ENCODE measurements at regions not wholly inside any gene's neighbourhood (a gene's known extent, or its start where the extent isn't known, plus 50 kb on each side); places are given as distances from the start of the nearest gene placed in this dataset.
"Not testable (repeated sequence)": the region's sequence is repeated elsewhere in the genome, so short reads cannot be mapped to it uniquely, and the experiment has no call there.

DNA sequence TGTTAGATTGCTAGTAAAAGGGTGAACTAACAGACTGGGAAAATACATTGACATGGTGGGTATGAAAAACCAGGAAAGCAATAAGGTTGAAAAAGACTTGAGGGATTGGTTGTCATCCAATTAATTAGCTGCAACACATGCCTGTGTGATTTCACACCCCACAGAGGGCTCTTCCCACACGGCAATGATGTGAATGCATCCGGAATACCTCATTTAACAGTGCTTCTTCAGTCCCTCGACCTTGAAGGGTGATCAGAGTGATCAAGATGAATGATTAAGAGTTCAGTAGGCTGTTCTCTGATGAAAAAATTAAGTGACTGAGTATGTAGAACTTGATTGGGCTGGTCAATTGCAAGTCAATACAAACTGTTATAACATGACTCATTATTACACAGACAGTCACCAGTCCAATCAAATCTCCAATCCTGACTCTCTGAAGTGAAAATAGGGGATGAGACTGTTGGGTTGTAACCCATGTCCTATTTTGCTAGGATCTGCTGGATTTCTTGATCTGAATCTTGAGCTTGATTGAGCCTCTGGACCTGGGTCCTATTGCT, 924.9 kb upstream of the FAM98A start:
- no peak for DNase-seq

DNA sequence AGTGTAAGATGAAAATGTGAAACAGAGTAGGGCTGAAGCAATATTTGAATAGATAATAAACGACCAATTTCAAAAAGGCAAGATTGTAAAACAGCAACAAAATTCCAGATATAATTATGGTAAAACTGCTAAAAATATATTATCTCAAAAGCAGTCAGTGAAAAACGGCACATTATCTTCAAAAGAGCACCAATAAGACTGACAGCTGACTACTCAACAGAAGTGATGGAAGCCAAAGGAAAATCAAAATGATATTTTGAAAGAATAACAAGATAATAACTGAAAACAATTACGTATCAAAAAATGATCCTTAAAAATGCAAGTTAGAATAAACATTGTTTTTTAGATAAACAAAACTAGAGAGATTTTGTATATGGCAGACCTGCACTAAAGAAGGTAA, 920.6 kb upstream of the FAM98A start:
- DNase-seq: no peak

DNA sequence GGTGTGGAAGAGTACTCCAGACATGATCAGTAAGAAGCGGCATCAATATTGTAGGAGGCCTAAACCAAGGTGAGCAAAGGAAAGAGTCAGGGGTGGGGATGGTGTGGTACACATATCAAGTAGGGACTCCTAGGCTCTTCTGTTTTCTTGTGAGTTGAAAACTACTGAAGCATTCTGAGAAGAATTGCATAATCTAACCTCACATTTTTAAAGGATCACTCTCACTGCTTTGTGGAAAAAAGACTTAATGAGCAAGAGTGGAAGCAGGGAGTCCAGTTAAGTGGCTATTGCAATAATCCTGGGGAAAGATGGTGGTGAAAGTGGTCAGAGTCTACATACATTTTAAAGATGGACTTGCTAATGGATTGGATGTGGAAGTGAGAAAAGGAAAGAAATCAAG, 899.5 kb upstream of the FAM98A start:
- no peak for DNase-seq

DNA sequence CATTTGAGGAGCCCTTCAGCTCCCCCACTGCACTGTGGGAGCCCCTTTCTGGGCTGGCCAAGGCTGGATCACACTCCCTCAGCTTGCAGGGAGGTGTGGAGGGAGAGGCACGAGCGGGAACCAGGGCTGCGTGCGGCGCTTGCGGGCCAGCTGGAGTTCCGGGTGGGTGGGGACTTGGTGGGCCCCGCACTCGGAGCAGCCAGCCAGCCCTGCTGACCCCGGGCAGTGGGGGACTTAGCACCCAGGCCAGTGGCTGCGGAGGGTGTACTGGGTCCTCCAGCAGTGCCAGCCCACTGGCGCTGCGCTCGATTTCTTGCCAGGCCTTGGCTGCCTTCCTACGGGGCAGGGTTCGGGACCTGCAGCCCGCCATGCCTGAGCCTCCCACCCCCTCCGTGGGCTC, 895.1 kb upstream of the FAM98A start:
- not testable (repeated sequence) for DNase-seq

DNA sequence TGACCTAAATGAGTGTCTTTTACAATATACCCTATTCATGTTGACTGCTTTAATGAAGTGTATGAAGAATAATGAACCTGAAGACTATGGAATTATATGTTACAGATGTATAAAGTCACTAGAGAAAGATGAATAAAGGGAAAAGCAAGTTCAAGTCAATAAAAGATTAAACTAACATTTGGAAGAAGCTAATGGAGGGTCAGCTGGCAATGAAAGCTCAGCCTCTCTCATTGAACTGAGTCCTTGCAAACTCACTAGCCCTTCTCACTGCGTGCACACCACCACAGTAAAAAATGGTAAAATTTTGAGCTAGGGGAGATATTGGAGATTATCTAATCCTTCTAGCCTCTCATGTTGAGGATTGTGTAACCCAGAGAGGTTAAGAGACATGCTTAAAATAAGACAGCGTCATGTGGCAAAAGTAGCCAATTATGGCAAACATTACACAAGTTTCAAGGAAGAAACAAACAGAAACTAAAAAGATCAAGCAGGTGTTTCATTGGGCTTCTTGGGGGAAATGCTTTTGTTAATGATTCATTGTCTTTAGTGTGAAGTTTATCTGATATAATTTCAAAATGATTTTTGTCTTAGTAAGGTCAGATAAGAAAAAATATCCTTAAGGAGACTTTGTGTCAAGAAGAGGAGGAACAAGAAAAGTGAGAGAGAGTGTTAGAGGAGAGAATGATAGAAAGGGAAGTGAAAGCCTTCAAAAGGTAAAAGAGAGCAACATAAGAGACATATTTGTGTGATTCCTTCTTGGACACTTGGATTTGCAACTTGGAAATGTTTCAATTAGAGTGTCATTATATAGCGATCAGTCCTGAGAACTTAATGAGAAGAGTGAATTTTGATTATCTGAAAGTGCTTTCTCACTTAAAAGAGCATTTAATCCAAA, 893.7 kb upstream of the FAM98A start:
- DNase-seq: no peak

DNA sequence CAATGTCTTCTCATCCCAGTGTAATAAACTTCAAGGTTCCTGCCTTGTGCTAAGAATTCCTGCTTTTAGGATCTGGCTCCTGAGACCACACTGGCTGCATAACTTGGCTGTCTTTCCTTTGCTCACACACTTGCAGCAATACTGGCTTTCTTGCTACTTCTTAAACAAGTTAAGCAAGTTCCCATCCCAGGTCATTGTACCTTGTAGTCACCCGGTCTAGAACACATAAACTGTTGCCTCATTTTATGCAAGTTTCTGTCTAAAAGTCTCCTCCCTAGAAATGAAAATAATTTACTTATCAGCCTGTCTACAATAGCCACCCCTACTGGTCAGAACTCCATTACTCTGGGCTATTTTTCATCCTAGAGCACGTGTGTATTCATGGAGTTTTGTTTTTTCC, 887.9 kb upstream of the FAM98A start:
- DNase-seq: no peak

DNA sequence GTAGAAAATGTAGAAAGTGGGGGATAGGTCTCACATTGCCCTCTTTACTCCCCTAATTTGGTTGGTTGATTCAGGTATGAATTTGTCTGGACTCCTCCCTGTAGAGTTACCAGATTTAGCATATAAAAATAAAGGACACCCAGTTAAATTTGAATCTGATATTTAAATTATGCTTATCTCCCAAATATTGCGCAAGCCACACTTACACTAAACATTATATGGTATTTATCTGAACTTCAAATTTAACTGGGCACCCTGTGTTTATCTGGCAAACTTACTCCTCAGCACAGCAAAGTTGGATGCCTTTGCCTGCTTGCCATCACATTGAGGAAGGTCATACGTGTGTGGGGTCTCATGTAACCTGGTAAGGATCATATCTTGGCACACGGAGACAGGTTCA, 882.4 kb upstream of the FAM98A start:
- no peak for DNase-seq

DNA sequence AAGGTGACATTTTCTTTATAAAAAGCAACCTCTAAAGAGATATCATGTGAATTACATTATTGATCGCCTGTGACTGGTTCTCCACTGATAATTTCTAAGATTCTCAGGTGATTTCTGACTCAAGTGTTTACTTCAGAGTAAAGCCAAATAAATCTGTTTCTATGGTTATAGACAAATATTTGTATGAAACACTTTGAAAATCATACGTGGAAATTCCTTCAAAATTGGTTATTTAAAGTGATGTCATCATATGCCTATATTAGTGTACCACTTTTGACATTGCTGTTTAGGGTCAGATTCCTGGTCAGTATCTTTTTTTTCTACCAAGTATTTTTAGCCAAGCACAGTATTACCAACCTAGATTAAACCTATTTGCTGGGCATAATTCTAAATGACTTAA, 881.3 kb upstream of the FAM98A start:
- DNase-seq: no peak

DNA sequence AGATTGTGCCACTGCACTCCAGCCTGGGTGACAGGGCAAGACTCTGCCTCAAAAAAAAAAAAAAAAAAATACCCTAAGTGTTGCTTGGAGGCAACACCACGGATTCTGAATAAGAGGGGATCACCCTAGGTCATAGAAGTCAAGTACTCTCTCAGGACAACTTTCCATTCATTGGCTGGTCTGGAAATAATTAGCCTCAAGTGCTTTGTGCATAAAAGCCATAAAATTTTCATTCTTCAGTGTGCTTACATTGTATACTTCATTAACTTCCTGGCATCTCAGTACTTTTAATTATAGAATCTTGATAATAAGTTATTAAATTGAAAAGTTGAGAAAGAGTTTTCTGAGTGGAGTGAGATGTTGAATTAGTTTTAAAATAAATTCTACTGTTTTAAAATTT, 876.1 kb upstream of the FAM98A start:
- DNase-seq: no peak

DNA sequence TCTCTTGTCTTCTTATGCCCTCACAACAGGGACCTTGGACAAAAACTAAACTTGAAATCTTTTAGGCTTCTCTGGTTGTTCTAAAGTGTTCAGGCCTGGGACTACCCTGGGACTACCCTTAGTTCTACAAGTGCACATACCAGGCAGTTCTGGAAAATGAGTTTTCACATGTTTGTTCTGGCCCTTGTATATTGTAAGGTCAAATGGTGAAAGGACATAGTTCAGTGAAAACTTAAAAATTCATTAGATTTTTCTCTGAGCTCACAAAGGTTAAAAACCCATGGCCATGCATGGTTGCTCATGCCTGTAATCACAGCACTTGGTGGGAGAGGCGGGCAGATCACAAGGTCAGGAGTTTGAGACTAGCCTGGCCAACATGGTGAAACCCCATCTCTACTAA, 875.5 kb upstream of the FAM98A start:
- no peak for DNase-seq

DNA sequence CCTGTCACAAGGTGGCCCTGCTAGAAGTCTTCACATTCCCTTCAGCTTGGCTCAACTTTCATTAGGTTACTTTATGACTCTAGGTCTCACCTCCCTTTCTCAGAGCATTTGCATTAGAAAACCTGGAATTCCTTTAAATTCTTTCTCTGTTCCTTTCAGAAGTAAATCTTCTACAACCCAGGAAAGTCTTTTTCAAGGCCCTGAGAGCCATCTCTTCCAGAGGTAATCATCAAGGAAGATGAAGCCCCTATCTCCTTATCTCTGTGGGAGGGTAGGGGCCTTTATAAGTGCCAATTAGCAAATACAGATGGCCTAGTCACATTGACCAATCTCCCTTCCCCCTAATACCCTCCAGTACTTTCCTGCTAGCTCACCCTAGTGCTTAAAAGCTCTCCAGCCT, 848.0 kb upstream of the FAM98A start:
- DNase-seq: no peak

DNA sequence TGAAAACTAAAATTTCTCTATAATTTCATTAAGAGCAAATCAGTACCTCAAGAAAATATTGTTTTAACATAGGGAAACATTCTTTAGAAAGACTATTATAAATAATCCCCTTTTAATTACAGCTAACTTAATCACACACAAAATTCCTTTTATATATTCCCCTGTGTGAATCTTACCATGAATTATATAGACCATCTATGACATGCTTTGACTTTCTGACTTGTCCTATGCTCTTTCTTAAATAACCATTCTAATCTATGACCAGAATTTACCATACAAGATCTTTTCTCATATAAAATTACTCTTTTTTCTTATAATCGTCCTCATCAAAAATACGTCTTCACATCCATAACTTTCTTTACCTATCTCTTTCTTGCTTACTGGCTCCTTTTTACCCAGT, 824.2 kb upstream of the FAM98A start:
- DNase-seq: no peak

DNA sequence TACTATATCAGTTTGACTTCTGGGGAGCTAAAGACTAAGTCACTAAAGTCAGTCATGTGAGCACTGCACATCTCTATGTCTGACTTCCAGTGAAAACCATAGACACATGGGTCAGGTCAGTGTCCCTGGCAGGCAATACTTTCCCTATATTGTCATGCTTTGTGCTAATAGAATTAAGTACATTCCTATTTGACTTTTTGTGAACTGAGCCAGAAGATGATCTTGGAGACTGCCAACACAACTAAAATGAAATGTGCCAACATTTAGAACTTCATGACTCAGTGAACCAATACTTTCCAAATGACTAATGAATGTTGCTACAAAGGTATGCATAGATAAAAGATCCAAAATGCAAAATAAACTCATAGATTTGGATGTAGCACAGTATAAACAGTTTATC, 820.8 kb upstream of the FAM98A start:
- DNase-seq: no peak

DNA sequence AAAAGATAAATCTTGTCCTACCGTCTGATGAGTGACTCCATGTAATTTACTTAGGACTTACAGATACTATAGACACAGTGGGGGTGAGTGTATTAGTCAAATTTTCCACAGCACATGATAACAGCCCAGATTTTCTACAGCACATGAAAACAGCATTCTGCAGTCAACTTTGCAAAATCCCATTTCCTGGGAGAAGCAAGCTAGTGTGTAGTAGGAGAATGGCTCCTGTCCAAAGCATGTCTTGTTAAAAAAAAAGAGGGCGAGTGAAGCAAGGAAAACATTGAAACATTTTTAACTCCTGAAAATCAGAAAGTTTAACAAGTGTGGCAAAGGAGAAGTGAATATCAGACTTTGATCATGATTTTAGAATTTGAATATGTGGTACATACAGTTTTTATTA, 817.8 kb upstream of the FAM98A start:
- no peak for DNase-seq

DNA sequence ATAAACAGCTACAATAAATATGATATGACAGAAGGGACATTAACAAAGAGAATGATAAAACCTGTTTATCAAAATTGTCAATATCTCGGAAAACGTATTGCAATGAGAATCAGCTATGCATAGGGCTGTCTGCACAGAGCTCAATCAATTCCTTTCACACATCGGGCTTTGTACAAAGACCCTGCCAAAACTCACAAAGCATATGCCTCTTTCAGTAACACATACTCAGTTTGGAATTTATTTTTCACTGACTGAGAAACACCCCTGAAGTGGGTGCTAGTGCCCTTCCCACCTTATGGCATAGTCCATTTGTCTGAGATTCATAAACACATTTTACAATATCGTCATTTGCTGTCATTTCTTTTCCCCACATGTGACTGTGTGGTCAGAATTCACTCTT, 815.8 kb upstream of the FAM98A start:
- DNase-seq: no peak

DNA sequence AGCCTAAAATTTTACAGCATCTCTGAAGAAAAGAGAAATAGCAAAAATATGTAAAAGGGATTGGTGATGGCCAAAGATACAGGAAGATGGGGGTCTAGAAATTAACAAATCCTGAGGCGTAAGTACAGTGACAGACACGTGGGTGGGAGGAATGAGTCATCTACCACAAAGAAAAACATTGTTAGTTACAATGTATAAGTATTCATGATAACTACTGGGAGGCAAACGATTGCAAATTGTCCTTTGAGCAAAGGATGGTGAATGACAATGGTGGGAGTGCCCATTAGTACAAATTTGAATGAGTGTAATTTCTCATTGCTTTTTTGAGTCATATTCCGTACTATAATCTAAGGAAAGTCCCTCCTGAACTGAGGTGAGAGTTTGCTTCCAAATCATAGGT, 809.0 kb upstream of the FAM98A start:
- DNase-seq: no peak

DNA sequence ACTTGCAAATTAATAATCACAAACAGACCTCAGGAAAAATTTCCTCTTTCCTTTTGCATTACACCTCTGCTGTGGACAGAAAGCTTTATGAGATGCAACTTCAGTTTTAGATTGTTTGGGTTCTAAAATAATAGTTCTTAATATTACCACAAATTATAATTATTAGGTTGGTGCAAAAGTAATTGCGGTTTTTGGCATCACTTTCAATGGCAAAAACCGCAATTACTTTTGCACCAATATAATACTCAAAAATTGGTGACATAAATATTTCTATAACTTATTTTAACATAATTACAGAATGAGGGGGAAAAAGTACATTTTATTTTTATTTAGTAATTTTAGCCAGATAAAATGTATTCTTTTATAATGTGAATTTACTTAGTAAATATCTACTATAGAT, 804.4 kb upstream of the FAM98A start:
- no peak for DNase-seq

DNA sequence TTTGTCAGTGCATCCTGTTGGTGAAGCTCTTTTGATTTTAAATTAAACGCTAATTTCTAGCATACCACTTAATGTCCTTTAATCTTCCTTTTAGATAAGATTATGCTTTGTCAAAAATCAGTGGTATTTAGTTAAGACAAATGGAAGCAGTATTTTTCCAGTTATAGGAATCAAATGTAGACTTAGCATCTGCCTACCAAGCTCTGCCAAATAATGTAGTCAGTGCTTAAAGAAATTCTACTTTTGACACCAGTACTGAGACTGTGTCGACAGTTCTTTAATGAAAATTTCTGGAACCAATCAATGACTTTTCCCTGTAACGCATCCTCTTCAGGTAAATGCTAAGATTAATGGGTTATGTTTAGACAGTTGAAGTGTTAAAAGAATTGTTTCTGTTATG, 803.3 kb upstream of the FAM98A start:
- DNase-seq: no peak

DNA sequence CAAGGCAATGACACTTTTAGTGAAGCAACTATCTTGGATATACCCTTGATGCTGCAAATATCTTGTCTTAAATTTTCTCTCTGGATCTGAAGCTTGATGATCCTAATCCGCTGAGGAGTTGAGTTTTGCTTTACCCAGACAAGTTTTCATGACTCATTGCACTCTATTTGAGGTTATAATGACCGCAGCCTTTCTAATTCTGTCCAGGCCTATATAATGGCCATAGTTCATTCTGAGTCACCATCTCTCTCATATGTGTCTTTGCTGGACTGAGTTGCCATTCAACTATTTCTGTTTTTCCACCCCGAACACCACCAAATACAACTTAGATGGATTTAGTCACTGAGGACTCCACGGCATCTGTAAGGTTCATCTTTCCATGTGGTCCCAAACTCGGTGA, 802.1 kb upstream of the FAM98A start:
- DNase-seq: no peak

DNA sequence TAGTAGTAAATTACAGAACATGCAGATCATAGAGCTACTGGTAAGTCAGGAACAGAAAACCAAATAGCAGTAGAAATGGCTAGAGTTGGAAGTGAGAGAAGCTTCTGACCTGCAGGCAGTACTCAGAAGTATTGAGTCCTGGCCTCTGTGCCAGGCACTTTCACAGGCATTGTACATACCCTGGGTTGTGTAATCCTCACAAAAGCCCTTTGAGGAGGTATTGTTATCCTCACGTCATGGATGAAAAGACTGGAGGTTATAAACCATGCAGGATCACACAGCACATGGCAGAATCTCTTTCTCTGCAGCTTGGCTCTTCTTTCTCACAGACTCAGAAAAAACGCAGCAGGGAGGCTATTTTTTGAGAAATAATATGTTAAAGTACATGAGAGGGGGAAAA, 789.3 kb upstream of the FAM98A start:
- DNase-seq: no peak

DNA sequence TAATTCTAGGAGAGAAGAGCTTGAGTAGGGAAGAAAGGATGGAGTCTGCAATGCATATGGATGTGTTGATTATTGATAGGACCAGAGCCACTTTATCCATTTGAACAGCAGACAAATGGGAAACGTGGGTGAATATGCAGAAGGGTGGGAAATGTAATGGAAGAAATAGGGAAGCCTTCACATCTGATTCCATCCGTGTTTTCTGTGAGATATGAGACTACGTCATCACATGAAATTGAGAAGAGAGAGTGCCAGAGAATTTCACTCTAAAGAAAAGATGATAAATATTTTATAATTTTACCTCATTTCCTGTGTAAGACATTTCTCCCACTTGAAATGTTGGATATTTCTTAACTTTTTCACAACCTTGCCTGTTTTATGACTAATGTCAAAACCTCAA, 788.4 kb upstream of the FAM98A start:
- no peak for DNase-seq

DNA sequence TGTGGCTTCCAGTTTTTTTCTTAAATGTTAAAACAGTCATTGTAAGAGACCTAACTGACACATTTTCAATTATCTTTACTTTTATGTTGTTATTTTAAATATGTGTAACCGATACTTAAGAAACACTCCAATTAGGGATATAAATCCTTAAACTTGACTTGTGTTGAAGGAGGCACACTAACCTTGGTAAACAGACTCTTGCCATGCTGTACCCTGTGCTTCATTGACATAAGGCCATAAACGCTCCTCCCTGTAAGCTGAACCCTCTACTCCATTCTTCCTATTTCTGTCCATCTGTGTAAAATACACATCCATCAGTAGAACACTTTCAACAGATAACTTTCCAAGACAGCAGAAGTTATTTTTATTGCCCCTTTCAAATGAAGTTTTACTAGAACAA, 780.5 kb upstream of the FAM98A start:
- no peak for DNase-seq

DNA sequence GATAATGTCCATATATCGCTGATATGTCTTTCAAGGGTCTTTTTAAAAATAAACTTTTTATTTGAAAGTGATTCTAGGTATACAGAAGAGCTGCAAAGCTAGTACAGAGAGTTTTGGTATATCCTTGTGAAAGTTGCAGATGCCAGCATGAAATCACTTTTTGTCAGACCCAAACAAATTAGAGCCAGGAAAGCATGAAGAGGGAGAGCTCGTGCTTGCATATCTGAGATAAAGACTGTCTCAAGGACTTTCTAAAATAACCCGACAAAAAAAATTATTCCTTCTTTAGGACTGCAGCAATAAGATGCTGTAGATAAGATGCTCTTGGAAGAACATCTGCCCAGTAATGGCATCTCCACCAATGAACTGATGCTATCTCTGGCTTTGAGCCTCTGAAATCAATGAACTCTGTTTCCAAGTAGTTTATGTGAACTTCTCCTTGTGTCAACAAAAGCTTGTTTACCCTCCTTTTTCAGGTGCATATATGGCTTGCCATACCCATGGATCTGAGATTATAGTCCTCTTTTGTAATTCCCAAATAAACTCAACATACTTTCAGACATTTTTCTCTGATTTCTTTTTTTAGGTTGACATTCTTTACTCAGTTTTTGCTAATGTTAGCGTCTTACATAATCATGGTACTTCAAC, 774.6 kb upstream of the FAM98A start:
- no peak for DNase-seq

DNA sequence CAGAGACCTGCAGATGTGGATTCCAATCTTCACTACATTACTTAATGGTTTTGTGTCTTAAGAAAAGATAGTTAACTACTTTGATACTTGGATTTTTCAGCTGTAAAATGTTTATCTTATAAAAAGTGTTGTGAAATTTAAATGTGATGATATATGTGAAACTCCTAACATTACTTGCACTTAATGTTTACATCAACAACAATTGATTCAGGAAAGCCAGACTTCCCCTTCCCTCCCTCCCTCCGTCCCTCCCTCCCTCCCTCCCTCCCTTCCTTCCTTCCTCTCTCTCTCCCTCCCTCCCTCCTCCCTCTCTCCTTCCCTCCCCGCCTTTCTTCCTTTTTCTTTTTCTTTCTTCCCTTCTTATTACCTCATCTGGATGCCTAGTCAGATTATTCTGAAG, 773.9 kb upstream of the FAM98A start:
- no peak for DNase-seq

DNA sequence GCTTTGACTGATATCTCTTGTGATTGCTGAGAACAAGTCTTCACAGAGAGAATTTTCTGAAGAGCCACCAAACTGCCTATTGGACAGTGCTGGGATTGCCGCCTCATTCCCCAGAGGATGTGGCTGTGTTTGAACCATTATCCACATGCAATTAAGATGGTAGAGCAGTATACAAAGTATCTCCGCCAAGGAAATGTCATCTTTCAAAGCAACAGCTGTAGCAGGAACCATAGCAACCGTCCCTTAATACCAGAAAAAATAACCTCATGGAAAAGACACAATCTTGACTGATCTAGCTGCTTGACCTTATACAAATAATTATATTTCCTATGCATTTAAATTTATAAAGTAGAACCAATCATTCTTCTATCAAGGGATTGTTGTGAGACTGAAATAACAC, 772.6 kb upstream of the FAM98A start:
- DNase-seq: no peak

All from activated T-cell treated with anti-CD3 and anti-CD28 coated beads, Interleukin-2, amount 50 U/mL, for 48 hours (primary cell).